ENCODE measurements at regions not wholly inside any gene's neighbourhood (a gene's known extent, or its start where the extent isn't known, plus 50 kb on each side); places are given as distances from the start of the nearest gene placed in this dataset.

DNA sequence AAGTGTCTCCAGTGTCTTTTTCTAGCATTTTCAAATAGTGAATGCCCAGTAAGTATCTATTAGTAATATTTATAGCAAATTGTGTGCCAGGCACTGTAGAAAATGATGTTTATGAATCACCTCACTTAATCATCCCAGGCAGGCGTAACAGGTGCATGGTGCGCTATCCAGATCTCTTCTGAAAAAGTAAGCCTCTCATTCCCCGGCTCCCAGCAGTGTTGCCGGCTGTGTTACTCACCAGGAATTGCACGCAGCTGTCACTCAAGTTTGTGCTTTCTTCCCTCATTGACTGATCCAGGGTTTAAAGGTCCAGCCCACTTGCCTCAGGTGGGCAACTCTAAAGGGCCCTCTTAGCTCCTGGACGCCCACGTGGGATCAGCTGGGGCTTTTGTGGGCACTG is 173.8 kb upstream of the RASSF8 start:
- TF ChIP-seq ZNF274 (IDR thresholded peaks at IDR 0.05; ENCODE audit: low read depth, low read length) (no peak), YY1 (IDR thresholded peaks at IDR 0.05; ENCODE audit: insufficient read depth, insufficient read length) (no peak)
